Urinary bladder (tissue), 3 donors: ENCODE measurements at regions not wholly inside any gene's neighbourhood (a gene's known extent, or its start where the extent isn't known, plus 50 kb on each side); places are given as distances from the start of the nearest gene placed in this dataset.

Experiments used
- DNase-seq: peaks from one replicate; pipeline ENCODE4 v3.0.0-alpha.2; 2015; ENCODE audit errors: extremely low spot score
- H3K27ac ChIP-seq: one replicate; pipeline ENCODE4 v1.5.1; 2013; ENCODE audit warnings: low read depth, mild to moderate bottlenecking, moderate library complexity
- H3K36me3 ChIP-seq: one replicate; pipeline ENCODE4 v1.6.1; 2013; ENCODE audit warnings: mild to moderate bottlenecking, moderate library complexity; ENCODE audit not compliant: insufficient read depth
- H3K4me1 ChIP-seq: one replicate; pipeline ENCODE4 v1.6.1; 2013; ENCODE audit warnings: mild to moderate bottlenecking, moderate library complexity; ENCODE audit not compliant: insufficient read depth
- H3K4me3 ChIP-seq: one replicate; pipeline ENCODE4 v1.5.1; 2013; ENCODE audit warnings: low read depth, low read length
- WGBS: extraction: QIAGEN DNeasy Blood & Tissue Kit; methylation state at CpG from one replicate; pipeline ENCODE4 v1.1.7; 2013; 5-methylcytosine and 5-hydroxymethylcytosine counted together
- donor health status: healthy with polysubstance abuse.
- donor health status: healthy.

GRCh38 chrX:139112432-139112831 is 400.9 kb upstream of the FGF13 start:
- DNase-seq = no peak
- no peaks in the 10 kb centered on the region for H3K4me1 ChIP-seq
- H3K27ac ChIP-seq = no peak overlapping the region
- WGBS = 48% methylated on average over 2 of the region's 2 CpGs
- H3K4me3 ChIP-seq = no peak overlapping the region
- H3K36me3 ChIP-seq = no peaks in the 10 kb centered on the region

DNA sequence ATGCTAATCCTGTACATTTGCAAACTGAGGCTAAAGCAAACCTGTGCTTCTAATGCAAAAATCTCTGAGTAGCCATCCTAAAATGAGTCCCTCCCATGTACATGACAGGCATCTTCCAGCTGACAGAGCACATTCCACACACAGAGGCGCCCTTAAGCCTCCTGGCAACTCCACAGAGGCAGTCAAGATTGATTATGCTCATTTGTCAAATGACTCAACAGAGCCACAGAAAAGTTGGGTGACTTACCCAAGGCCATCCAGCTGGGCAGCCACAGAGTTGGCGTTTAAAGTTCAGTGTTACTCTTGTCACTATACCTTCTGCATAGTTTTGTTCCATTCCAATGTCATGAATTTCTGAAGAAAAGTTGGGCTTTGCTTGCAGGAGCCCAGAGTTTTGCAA is 394.6 kb upstream of the FGF13 start:
- 76% methylated on average over 2 of the region's 2 CpGs for WGBS

DNA sequence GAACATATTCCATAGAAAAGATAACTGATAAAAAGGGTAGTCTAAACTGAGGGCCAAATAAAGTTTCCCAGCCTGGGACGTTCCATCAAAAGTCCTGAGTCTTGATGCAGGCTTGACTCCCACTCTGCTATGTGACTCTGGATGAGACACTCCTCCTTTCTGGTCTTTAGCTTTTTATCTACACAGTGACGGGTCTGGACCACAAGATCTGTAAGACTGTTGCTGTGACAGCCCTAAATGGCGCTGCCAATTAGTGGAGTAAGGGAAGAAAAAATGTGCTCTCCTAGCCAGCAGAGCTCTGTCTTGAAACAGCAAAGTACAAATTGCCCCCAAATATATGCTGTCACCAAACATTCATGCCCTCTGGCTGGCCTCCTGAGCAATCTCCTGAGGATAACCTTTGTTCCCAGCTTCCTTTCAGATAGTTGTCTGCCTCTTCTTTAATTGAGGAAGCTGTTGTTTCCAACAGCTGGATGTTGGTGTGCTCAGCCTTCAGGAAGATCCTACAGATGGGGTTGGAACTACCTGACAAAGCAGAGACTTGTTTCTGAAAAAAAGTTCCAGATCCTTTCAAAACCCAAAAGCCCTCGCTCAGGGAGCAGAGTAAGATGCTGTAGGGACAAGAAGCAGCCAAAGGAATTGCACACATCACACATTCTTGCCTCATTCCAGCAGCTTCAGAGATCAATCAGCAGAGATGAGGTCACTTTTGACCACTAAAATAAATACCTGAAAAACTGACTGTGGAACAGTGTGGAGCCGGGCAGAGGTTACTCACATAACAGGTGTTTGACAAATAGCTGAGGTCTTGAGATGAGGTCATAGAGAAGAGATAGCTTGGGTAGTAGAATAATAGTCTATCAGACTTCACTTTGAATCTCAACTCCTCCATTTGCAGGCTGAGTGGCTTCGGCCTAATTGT is 383.4 kb upstream of the FGF13 start:
- Histone ChIP-seq H3K36me3 (no peaks in the 10 kb centered on the region), H3K27ac (no peak overlapping the region), H3K4me3 (no peak overlapping the region), H3K4me1 (no peaks in the 10 kb centered on the region)
- WGBS = 84% methylated on average over 6 of the region's 6 CpGs
- no peak for DNase-seq

More for the DNA sequence above, 394.6 kb upstream of the FGF13 start:
- H3K4me3 ChIP-seq = no peak overlapping the region
- no peaks in the 10 kb centered on the region for H3K4me1 ChIP-seq
- H3K27ac ChIP-seq = no peak overlapping the region
- no peak for DNase-seq
- H3K36me3 ChIP-seq = no peaks in the 10 kb centered on the region

DNA sequence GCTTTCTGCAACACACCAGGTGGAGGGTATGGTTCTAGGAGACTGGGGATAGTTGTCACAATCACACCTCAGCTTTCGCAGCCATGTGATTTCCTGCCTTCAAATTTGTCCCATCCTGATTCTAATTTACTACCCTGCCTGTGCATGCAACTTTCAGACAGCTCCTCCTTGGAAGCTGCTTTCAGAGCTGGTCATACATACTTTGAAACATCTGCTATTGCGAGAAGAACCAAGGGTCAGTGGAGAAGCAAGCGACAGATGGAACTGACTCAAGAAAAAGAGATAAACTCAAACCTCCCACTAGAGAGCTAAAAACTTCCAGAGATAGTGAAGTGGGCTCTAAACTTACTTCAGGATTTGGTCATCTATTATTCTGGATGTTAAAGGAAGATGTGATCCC is 381.7 kb upstream of the FGF13 start:
- no peak for DNase-seq
- no peak overlapping the region for H3K27ac ChIP-seq
- no peaks in the 10 kb centered on the region for H3K4me1 ChIP-seq
- no peaks in the 10 kb centered on the region for H3K36me3 ChIP-seq
- no peak overlapping the region for H3K4me3 ChIP-seq
- WGBS = 85% methylated on average over 3 of the region's 3 CpGs

DNA sequence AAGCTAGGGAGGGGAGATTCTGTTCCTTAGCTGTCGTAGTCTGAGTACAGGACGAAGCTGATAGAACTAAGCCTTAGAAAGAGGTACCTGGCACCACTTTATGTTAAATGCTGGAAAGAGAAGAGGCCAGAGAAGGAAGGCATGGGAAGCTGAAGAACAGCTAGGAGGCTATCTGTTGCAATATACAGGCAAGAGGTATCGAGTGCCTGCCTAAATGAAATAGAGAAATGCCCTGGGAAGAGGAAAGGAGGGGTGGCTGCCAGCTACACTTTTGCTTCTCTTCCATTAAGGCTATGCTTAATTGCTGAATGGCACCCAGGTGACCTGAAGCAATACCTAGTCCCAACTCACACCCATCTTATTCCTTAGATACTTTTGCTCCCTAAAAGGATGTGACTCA is 380.4 kb upstream of the FGF13 start:
- Histone ChIP-seq H3K4me3 (no peak overlapping the region), H3K27ac (no peak overlapping the region), H3K4me1 (no peaks in the 10 kb centered on the region), H3K36me3 (no peaks in the 10 kb centered on the region)
- WGBS = 90% methylated on average over 3 of the region's 3 CpGs
- no peak for DNase-seq

DNA sequence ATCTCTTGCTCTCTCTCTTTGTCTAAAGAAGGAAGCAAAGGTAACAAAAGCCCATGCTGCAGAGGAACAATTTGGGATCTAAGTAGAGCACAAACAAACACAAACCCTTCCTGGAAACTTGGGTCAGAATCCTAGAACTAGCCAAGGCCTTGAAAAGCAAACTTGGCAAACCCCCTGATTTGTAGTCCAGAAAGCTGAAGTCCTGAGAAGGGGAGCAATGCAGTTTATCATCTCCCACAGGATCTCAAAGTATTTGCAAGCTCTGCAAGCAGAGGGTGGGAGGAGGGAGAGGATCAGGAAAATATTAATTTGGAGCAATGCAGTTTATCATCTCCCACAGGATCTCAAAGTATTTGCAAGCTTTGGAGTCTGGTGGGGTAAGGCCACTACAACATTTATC is 379.5 kb upstream of the FGF13 start:
- H3K27ac ChIP-seq = no peak overlapping the region
- DNase-seq = no peak
- no peaks in the 10 kb centered on the region for H3K4me1 ChIP-seq
- no peaks in the 10 kb centered on the region for H3K36me3 ChIP-seq
- no peak overlapping the region for H3K4me3 ChIP-seq

DNA sequence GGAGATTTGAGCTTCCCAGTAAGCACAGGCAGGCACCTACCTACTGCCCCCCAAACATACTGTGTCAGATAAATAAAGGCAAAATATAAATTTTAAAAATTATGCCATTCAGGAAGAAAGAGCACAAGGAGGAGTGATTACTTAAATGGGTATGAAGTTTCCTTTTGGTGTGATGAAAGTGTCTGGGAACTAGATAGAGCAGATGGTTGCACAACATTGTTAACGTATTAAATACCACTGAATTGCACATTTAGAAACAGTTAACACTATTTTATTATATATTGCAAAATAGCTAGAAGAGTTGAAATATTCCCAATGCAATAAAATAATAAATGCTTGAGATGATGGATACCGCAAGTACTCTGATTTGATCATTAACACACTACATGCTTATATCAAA is 374.7 kb upstream of the FGF13 start:
- Histone ChIP-seq H3K36me3 (no peaks in the 10 kb centered on the region), H3K4me1 (no peaks in the 10 kb centered on the region), H3K4me3 (no peak overlapping the region), H3K27ac (no peak overlapping the region)
- DNase-seq = no peak
- WGBS = 82% methylated on average over 2 of the region's 2 CpGs

GRCh38 chrX:139085404-139085803 is 373.9 kb upstream of the FGF13 start:
- no peaks in the 10 kb centered on the region for H3K4me1 ChIP-seq
- H3K27ac ChIP-seq = no peak overlapping the region
- no peak for DNase-seq
- no peaks in the 10 kb centered on the region for H3K36me3 ChIP-seq
- H3K4me3 ChIP-seq = no peak overlapping the region

DNA sequence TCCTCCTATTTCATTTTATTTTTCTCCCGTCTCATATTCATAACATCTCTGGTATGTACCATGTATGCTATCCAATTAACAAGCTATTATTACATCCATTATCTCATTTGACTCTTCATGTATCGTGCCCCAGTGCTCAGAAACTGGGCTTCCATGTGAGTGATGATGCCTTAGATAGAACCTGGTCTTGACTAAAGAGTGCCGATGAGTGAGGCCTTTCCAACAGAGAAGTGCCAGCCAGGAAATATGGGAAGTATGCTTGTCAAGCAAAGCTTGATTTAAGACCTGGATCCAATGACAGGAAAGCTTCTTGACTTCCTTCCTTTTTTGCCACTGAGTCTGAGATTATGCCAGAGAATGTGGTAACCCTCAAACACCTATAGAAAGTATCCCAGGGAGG is 371.7 kb upstream of the FGF13 start:
- DNase-seq = no peak
- Histone ChIP-seq H3K4me1 (no peaks in the 10 kb centered on the region), H3K27ac (no peak overlapping the region), H3K36me3 (no peaks in the 10 kb centered on the region), H3K4me3 (no peak overlapping the region)
- 79% methylated on average over 3 of the region's 3 CpGs for WGBS

DNA sequence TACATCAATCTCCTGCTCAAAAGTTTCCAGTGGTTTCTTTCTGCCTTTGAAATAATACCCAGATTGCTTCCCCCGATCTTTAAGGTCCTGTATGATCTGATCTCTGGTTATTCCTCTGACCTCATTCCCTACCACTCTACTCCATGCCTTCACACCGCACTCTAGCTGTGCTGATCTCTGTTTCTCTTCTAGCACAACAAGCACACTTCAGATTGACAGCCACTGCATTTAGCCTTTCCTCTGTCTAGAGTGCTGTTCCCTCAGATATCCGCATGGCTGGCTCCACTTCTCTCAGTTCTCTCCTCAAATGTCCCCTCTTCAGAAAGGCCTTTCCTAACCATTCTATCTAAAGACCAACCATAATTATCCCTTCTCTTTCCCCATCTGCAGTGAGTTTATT is 370.4 kb upstream of the FGF13 start:
- H3K4me1 ChIP-seq = no peaks in the 10 kb centered on the region
- H3K36me3 ChIP-seq = no peaks in the 10 kb centered on the region
- no peak overlapping the region for H3K27ac ChIP-seq
- 88% methylated on average over 3 of the region's 3 CpGs for WGBS
- no peak for DNase-seq
- no peak overlapping the region for H3K4me3 ChIP-seq

DNA sequence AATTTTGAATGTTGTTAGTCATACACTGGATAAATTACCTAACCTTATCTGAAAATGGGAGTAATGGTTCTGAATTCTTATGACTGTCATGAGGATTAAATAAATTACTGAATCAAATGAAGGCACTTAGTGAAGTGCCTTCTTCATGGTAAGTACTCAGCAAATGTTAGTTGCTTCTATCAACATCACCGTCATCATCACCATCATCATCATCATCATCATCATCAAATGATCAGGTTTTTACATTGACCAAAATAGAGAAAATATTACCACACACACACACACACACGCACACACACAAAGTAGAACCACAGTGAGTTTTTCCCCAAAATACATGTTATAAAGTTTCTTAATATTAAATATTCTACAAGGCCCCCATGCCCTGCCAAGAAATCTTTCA is 368.3 kb upstream of the FGF13 start:
- Histone ChIP-seq H3K4me3 (no peak overlapping the region), H3K4me1 (no peaks in the 10 kb centered on the region), H3K27ac (no peak overlapping the region), H3K36me3 (no peaks in the 10 kb centered on the region)
- 97% methylated on average over 2 of the region's 2 CpGs for WGBS
- no peak for DNase-seq

DNA sequence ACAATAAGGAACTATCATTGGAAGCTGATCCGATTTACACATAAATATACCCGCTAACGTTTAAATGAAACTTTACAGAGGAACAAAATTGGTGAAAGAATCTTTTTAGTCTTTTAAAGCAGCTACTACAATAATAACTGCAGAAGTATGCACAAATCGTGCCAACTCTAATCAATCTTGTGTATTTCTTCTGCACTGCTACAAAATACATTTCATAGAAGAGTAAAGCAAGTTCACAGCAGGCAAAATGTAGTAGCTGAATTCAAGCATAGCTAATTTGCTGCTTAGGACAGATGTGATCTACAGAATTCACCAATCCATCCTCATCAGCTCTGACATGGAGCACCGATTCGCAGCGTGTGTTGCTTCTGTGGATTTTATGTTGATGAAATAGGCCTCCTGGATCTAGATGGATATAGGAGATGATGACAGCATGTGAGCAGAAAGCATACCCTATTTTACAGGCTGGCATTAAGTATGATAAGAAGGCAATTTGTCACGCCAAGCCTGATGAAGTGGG is 367.3 kb upstream of the FGF13 start:
- no peak overlapping the region for H3K4me3 ChIP-seq
- H3K4me1 ChIP-seq = no peaks in the 10 kb centered on the region
- no peaks in the 10 kb centered on the region for H3K36me3 ChIP-seq
- 76% methylated on average over 8 of the region's 8 CpGs for WGBS
- DNase-seq = no peak
- H3K27ac ChIP-seq = no peak overlapping the region

DNA sequence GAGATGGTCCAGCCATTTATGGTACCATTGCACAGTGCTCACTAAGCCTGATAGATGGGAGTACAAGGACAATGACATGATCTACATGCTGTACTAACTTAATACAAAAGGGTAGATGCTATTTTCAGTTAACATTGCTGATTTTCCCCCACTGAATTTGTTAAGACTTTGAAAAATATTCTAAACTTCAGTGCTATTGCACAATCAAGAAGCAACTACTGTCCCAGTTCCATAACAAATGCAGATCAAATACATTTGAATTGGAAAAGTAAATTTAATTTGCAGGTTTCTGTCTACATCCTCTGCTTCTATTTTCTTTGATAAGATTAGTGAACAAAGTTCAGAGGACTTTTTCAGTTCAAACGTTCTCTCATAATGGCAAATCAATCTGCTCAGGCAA is 366.8 kb upstream of the FGF13 start:
- no peak for DNase-seq
- no peak overlapping the region for H3K4me3 ChIP-seq
- no peaks in the 10 kb centered on the region for H3K4me1 ChIP-seq
- WGBS = 45% methylated on average over 1 of the region's 1 CpG
- H3K27ac ChIP-seq = no peak overlapping the region
- H3K36me3 ChIP-seq = no peaks in the 10 kb centered on the region

- no peaks in the 10 kb centered on the region for H3K36me3 ChIP-seq
- 70% methylated on average over 5 of the region's 5 CpGs for WGBS
- no peak for DNase-seq
- H3K4me3 ChIP-seq = no peak overlapping the region
- no peak overlapping the region for H3K27ac ChIP-seq
- no peaks in the 10 kb centered on the region for H3K4me1 ChIP-seq
Measured at GRCh38 chrX:139077281-139078250, 366.0 kb upstream of the FGF13 start.
